ENCODE measurements at regions not wholly inside any gene's neighbourhood (a gene's known extent, or its start where the extent isn't known, plus 50 kb on each side); places are given as distances from the start of the nearest gene placed in this dataset.

DNA sequence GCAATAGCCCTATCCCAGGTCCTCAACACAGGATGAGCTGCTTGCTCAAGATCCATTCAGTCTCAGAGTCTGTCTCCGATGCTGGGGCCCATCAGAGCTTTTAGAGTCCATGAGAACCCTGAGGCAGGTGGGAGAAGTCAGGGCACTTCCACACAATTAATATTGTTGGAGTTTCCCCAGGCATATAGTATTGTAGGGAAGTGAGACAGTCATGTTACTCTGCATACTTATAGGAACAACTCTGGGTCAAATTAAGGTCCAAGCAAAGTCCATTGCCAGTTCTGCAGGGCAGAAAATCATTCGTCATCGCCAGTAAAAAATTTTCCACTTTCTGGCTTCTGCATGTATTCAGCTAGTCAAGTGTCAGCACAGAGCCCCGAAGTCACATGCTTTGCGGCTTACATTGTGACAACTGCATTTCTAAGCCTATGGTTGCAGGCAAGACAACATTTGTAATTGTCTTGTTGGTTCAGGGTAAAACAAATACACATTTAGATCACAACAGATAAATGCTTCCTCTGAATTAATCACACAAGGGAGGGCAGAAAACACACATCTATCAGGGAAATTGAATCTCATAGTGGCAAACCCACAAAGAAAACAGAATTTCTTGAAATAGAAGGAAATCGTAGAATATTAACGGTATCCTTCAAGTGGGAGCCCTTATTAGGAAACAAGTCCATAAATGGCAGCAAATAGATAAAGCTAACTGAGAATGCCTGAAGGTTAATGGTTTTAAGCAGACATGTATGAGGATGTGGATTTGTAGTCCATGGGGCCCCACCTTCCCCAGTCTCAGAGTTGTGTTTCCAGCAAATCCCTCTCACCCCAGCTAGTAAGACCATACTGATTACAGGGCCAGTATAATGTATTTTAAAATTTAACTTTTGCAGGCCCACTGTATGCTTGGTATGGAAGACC lies 412.1 kb upstream of the RASGEF1B start:
- H3K4me3 ChIP-seq, result no peak overlapping the region
- no peaks in the 10 kb centered on the region for H3K27me3 ChIP-seq (replicated peaks in 1 of 7)
- H3K9me3 ChIP-seq, result peaks cover 0 to 6% (median 0%) of the 10 kb centered on the region in 8 donors
- H3K27ac ChIP-seq, result no peak overlapping the region
- no peaks in the 10 kb centered on the region for H3K4me1 ChIP-seq
- H3K36me3 ChIP-seq, result no peaks in the 10 kb centered on the region
- WGBS, 5 donors, result 72 to 97% (median 93%) methylated on average over 7 of the region's 7 CpGs
- TF ChIP-seq, protein P1, sequence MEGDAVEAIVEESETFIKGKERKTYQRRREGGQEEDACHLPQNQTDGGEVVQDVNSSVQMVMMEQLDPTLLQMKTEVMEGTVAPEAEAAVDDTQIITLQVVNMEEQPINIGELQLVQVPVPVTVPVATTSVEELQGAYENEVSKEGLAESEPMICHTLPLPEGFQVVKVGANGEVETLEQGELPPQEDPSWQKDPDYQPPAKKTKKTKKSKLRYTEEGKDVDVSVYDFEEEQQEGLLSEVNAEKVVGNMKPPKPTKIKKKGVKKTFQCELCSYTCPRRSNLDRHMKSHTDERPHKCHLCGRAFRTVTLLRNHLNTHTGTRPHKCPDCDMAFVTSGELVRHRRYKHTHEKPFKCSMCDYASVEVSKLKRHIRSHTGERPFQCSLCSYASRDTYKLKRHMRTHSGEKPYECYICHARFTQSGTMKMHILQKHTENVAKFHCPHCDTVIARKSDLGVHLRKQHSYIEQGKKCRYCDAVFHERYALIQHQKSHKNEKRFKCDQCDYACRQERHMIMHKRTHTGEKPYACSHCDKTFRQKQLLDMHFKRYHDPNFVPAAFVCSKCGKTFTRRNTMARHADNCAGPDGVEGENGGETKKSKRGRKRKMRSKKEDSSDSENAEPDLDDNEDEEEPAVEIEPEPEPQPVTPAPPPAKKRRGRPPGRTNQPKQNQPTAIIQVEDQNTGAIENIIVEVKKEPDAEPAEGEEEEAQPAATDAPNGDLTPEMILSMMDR (IDR thresholded peaks at IDR 0.05 in 8 of 11, conservative IDR thresholded peaks at IDR 0.05 in 3 of 11), result no peak
- TF ChIP-seq POLR2AphosphoS5 (IDR thresholded peaks at IDR 0.05) (no peak), POLR2A (IDR thresholded peaks at IDR 0.05) (no peak)
- no peak for DNase-seq
- intact Hi-C loops (cut with DNase I; ENCODE audit: low total_unique reads), result no loop called here

DNA sequence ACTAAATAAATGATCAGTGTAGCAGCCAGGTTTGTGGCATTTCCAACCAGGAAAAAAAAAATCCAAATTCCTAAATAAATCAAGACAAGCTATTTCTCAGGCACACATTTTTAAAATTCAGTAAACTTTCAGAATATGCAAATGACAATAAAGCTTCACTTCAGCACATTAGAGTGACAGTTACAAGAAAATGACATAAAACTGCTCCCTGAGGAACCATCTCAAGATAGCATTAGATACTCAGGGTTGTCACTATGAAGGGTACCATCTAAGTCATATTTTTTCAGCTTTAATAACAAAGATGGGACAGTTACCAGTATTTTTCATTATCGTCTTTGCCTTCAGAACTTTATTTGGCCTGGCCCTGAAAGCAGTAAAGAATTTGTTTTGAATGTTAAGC lies 411.3 kb upstream of the RASGEF1B start:
- TF ChIP-seq POLR2A (IDR thresholded peaks at IDR 0.05) (no peak), POLR2AphosphoS5 (IDR thresholded peaks at IDR 0.05) (no peak)
- TF ChIP-seq, protein P1 (IDR thresholded peaks at IDR 0.05 in 8 of 11, conservative IDR thresholded peaks at IDR 0.05 in 3 of 11), result no peak
- Histone ChIP-seq H3K4me1 (no peaks in the 10 kb centered on the region), H3K27ac (no peak overlapping the region), H3K4me3 (no peak overlapping the region), H3K9me3 (peaks cover 0 to 6% (median 0%) of the 10 kb centered on the region in 8 donors), H3K36me3 (no peaks in the 10 kb centered on the region), H3K27me3 (replicated peaks in 1 of 7) (no peaks in the 10 kb centered on the region)
- intact Hi-C loops (cut with DNase I; ENCODE audit: low total_unique reads), result no loop called here
- DNase-seq, result no peak
- 90 to 100% (median 95%) methylated on average over 1 of the region's 1 CpG for WGBS, 5 donors

DNA sequence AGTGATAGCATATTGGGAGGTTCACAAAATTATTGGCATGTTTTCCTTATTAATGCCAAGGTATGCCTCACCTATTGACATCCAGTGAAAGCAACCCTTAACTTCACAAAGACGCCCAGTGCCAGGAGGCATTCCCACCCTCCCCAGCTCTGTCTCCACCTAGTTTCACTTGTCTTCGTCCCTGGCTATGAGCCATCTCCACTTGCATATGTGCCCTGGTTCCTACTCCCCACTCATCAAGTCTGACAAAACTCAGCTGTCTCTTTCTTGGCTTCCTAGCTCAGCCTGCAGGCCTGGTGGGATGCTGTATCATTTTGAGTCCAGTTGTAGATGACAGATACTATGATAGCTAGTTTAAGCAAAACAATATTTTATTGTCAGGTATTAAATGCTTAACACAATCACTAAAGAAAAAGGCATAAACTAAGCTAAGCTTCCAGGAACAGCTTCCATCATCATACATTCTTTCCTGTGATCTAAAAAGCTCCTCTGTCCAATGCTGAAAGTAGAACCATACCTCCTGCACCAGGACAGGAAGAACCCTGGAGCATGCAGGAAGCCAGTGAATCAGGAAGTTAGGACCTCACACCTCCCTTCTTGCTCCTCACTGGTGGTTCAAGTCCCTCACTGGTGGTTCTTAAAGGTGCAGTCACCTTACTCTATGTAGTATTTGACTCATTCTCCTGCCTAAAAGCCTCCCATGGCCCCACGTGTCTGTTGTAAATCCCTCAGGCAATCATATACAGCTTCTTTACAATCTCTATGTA lies 410.3 kb upstream of the RASGEF1B start:
- Histone ChIP-seq H3K27me3 (replicated peaks in 1 of 7) (no peaks in the 10 kb centered on the region), H3K4me3 (no peak overlapping the region), H3K4me1 (no peaks in the 10 kb centered on the region), H3K27ac (no peak overlapping the region), H3K36me3 (no peaks in the 10 kb centered on the region), H3K9me3 (peaks cover 0 to 6% (median 0%) of the 10 kb centered on the region in 8 donors)
- WGBS, 5 donors, result 57 to 94% (median 80%) methylated on average over 3 of the region's 3 CpGs
- DNase-seq, result no peak
- intact Hi-C loops (cut with DNase I; ENCODE audit: low total_unique reads), result no loop called here
- TF ChIP-seq POLR2A (IDR thresholded peaks at IDR 0.05), result no peak
- TF ChIP-seq, protein P1 (IDR thresholded peaks at IDR 0.05 in 8 of 11, conservative IDR thresholded peaks at IDR 0.05 in 3 of 11), result no peak
- peak in 1 of 3 donors; percentile 23 for TF ChIP-seq POLR2AphosphoS5 (IDR thresholded peaks at IDR 0.05)

DNA sequence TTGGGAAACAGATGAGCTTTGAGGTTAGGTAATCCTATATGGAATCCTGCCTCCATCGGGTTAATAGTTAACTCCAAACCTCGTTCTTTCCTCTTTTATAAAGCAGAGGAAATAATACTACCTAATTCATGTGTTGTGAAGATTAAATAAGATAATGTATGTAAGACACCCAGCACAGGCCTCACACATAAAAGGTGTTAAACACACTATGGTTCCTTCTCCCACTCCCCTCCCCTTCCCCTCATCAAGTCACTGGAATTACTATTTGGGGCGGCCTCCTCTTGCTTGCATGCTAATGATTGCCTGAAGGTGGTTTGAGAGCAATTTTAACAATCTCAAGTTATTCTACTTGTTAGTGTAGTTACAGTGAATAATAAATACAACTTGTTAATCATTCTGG lies 404.4 kb upstream of the RASGEF1B start:
- no peak overlapping the region for H3K4me3 ChIP-seq
- no peaks in the 10 kb centered on the region for H3K27me3 ChIP-seq (replicated peaks in 1 of 7)
- intact Hi-C loops (cut with DNase I; ENCODE audit: low total_unique reads), result no loop called here
- H3K9me3 ChIP-seq, result peaks cover 0 to 8% (median 2%) of the 10 kb centered on the region in 8 donors
- H3K4me1 ChIP-seq, result no peaks in the 10 kb centered on the region
- no peak overlapping the region for H3K27ac ChIP-seq
- TF ChIP-seq, protein P1 (IDR thresholded peaks at IDR 0.05 in 8 of 11, conservative IDR thresholded peaks at IDR 0.05 in 3 of 11), result no peak
- no peak for TF ChIP-seq POLR2A (IDR thresholded peaks at IDR 0.05)
- no peak for TF ChIP-seq POLR2AphosphoS5 (IDR thresholded peaks at IDR 0.05)
- no peak for DNase-seq
- 62 to 83% (median 65%) methylated on average over 3 of the region's 3 CpGs for WGBS, 5 donors
- no peaks in the 10 kb centered on the region for H3K36me3 ChIP-seq

Measured in spleen (tissue), 11 donors.